ENCODE measurements at regions not wholly inside any gene's neighbourhood (a gene's known extent, or its start where the extent isn't known, plus 50 kb on each side); places are given as distances from the start of the nearest gene placed in this dataset.

DNA sequence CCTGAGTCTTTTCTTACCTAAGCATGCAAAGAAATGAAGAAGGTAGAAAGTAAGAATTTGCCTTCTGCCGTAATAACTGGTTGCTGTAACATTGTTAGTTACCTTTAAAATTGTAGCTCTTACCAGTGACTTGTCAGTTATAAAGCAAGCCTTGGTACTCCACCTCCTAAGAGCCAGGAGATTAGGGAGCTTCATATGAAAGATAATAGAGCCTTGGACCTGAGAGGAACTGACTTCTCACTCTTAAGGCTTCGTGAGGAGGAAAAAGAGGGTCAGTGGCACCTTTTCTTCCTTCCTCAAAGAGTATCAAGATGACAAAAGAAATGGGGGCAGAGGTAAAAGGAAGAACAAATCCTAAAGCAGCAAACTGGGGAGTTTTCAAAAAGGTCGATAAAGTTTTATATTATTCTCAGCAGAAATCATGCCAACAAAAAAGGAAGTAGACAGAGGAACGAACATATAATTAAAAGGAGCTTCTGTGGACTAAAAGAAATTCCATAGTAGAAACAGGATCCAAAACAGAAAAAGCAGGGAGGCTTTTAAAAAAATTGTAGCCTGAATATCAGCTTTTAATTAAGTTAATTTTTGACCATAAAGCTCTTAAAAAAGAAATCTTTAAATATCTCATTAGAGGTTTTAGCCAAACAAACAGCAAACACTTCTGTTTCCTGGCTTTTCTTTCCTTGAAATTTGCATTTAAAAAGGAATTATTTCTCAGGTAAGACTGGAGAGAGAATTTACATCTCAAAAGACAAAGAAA, 847.1 kb upstream of the ALCAM start:
- H3K4me1 Mint-ChIP-seq: no peaks in the 10 kb centered on the region
- TF ChIP-seq, protein P1, sequence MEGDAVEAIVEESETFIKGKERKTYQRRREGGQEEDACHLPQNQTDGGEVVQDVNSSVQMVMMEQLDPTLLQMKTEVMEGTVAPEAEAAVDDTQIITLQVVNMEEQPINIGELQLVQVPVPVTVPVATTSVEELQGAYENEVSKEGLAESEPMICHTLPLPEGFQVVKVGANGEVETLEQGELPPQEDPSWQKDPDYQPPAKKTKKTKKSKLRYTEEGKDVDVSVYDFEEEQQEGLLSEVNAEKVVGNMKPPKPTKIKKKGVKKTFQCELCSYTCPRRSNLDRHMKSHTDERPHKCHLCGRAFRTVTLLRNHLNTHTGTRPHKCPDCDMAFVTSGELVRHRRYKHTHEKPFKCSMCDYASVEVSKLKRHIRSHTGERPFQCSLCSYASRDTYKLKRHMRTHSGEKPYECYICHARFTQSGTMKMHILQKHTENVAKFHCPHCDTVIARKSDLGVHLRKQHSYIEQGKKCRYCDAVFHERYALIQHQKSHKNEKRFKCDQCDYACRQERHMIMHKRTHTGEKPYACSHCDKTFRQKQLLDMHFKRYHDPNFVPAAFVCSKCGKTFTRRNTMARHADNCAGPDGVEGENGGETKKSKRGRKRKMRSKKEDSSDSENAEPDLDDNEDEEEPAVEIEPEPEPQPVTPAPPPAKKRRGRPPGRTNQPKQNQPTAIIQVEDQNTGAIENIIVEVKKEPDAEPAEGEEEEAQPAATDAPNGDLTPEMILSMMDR (IDR thresholded peaks at IDR 0.05): no peak
- no peak overlapping the region for H3K27ac Mint-ChIP-seq
- peaks cover 3% of the 10 kb centered on the region for H3K36me3 Mint-ChIP-seq (ENCODE audit: low read depth)
- no peak for DNase-seq
- no peaks in the 10 kb centered on the region for H3K9me3 Mint-ChIP-seq
- peaks cover 2% of the 10 kb centered on the region for H3K27me3 Mint-ChIP-seq (ENCODE audit: low read depth, poor library complexity)
- no peak overlapping the region for H3K4me3 Mint-ChIP-seq

DNA sequence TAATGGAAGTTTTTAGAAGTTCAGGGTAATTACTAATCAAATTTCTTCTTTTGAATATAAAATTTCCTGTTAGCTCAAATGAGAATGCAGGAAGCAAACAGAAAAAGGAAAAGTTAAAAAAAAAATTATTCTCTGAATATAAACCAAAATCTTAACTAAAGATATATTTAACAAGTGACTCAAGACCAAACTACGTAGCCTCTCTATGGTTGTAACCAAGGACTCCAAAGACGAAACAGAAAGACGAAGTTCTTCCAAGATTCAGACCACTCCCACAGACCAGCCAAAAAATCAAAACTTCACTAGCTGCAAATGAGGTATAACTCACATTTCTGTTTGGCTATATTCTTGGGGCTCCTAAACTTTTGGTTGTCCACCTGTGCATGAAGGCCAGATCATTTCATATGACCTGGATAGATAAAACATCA, 846.5 kb upstream of the ALCAM start:
- peaks cover 2% of the 10 kb centered on the region for H3K27me3 Mint-ChIP-seq (ENCODE audit: low read depth, poor library complexity)
- no peak overlapping the region for H3K27ac Mint-ChIP-seq
- H3K4me1 Mint-ChIP-seq: no peaks in the 10 kb centered on the region
- no peak overlapping the region for H3K4me3 Mint-ChIP-seq
- peaks cover 3% of the 10 kb centered on the region for H3K36me3 Mint-ChIP-seq (ENCODE audit: low read depth)
- no peaks in the 10 kb centered on the region for H3K9me3 Mint-ChIP-seq
- no peak for DNase-seq
- TF ChIP-seq, protein P1 (IDR thresholded peaks at IDR 0.05): no peak

DNA sequence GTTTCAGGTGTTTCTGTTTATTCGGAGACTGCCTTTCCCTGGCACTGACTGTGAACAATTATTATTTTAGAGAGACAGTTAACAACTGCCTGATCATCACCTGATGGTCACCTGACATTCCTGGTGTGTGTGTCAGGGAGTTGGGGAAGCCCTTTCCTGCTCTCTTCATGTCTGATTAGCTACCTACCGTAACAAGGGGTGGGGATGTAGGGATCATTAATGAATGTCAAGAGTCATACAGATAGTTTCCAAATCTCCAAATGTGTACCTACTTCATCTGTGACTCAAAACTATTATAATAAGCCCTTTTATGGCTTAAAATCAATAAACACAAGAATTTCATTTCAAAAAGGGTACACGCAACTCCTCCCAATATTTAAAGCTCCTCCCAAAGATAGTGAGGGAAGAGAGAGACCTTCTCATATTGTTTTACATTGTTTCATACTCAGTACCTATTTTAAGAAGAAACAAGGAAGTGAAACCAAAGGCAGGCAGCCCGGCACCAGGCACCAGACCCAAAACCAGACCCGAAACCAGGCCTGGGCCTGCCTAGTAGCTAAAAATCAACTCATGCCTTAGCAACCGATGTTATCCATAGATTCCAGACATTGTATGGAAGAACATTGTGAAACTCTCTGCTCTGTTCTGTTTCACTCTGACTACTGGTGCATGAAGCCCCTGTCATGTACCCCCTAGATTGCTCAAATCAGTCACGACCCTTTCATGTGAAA, 844.9 kb upstream of the ALCAM start:
- H3K4me1 Mint-ChIP-seq: no peaks in the 10 kb centered on the region
- H3K4me3 Mint-ChIP-seq: no peak overlapping the region
- H3K27me3 Mint-ChIP-seq (ENCODE audit: low read depth, poor library complexity): peaks cover 2% of the 10 kb centered on the region
- no peak for DNase-seq
- peaks cover 3% of the 10 kb centered on the region for H3K36me3 Mint-ChIP-seq (ENCODE audit: low read depth)
- H3K27ac Mint-ChIP-seq: peak overlapping the region; percentile 83
- H3K9me3 Mint-ChIP-seq: no peaks in the 10 kb centered on the region
- TF ChIP-seq, protein P1 (IDR thresholded peaks at IDR 0.05): no peak

DNA sequence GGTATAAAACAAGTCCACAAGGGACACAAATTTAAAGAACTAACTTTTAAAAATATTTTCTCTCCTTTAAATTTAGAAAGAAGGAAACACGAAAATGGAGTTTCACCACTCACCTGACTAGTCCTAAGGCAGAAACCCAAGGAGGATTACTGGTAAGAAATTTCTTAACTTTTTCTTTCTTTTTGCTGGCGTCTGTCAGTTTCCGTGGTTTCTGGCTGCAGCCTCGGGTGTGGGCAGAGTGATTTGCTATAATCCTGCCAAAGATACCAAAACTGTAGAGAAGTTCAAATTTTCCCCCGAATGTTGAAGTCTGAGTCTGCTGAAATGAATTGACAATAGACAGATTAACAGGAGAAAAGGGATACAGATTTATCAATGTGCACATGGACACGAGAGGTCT, 843.6 kb upstream of the ALCAM start:
- Mint-ChIP-seq H3K4me3 (no peak overlapping the region), H3K4me1 (no peaks in the 10 kb centered on the region), H3K36me3 (ENCODE audit: low read depth) (peaks cover 3% of the 10 kb centered on the region), H3K27me3 (ENCODE audit: low read depth, poor library complexity) (peaks cover 2% of the 10 kb centered on the region), H3K9me3 (no peaks in the 10 kb centered on the region), H3K27ac (no peak overlapping the region)
- TF ChIP-seq, protein P1 (IDR thresholded peaks at IDR 0.05): no peak
- no peak for DNase-seq

DNA sequence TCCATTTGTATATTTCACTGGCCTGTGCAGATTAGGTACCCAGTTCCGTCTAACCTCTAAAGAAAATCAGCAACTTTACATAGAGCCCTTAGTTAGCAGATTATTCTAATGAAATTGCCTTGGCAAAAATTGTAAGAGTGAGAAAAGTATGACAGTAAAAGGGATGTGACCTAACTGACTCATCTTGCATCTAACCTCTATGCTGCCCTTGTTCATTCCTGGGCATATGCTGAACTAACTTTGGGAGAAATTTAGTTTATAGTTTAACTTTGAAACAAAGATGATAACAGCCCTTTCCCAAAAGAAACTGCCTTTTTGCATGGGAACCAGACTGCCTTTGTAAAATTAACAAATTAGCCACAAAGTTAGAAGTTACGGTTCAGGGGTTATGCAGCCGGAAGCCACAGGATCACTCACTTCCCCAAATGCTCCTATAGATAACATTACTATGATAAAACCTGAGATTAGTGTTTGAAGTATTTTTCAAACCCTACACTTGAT, 839.8 kb upstream of the ALCAM start:
- Mint-ChIP-seq H3K4me1 (no peaks in the 10 kb centered on the region), H3K9me3 (peaks cover 13% of the 10 kb centered on the region), H3K27ac (no peak overlapping the region), H3K4me3 (no peak overlapping the region), H3K27me3 (ENCODE audit: low read depth, poor library complexity) (peaks cover 3% of the 10 kb centered on the region), H3K36me3 (ENCODE audit: low read depth) (no peaks in the 10 kb centered on the region)
- TF ChIP-seq, protein P1 (IDR thresholded peaks at IDR 0.05): no peak
- no peak for DNase-seq
